AG10803 (cell line): ENCODE measurements at regions not wholly inside any gene's neighbourhood (a gene's known extent, or its start where the extent isn't known, plus 50 kb on each side); places are given as distances from the start of the nearest gene placed in this dataset.

Experiments
- DNase-seq: peaks from one replicate; pipeline ENCODE4 v3.0.0; 2010; ENCODE audit warnings: low read depth
- H3K4me3 ChIP-seq: 2 replicates; pipeline ENCODE4 v1.5.1; 2011; ENCODE audit warnings: mild to moderate bottlenecking, low read length, control low read depth
- TF ChIP-seq, protein P1 (sequence below): conservative IDR thresholded peaks from 2 replicates; pipeline ENCODE4 v1.5.1; 2011; ENCODE audit warnings: mild to moderate bottlenecking, low read length, control low read depth, inconsistent platforms

DNA sequence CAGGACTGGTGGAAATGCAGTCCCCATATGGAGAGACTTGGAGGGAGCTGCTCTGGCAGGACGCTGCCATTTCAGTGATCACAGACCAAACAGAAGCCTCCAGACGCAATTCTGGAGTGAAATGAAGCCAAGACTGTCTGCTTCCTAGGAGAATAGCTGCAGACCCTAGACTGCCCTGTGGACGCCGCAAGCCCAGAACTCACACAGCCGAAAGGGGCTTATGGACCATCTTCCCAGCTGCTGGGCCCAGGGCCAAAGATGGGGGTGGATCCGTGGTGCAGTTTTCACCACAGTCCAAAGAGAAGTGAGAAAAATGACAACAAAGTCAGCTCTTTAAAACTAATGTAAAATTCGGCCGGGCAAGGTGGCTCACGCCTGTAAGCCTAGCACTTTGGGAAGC is 165.7 kb downstream of the CBLN1 start:
- no peak for DNase-seq
- TF ChIP-seq, protein P1, sequence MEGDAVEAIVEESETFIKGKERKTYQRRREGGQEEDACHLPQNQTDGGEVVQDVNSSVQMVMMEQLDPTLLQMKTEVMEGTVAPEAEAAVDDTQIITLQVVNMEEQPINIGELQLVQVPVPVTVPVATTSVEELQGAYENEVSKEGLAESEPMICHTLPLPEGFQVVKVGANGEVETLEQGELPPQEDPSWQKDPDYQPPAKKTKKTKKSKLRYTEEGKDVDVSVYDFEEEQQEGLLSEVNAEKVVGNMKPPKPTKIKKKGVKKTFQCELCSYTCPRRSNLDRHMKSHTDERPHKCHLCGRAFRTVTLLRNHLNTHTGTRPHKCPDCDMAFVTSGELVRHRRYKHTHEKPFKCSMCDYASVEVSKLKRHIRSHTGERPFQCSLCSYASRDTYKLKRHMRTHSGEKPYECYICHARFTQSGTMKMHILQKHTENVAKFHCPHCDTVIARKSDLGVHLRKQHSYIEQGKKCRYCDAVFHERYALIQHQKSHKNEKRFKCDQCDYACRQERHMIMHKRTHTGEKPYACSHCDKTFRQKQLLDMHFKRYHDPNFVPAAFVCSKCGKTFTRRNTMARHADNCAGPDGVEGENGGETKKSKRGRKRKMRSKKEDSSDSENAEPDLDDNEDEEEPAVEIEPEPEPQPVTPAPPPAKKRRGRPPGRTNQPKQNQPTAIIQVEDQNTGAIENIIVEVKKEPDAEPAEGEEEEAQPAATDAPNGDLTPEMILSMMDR = no peak

DNA sequence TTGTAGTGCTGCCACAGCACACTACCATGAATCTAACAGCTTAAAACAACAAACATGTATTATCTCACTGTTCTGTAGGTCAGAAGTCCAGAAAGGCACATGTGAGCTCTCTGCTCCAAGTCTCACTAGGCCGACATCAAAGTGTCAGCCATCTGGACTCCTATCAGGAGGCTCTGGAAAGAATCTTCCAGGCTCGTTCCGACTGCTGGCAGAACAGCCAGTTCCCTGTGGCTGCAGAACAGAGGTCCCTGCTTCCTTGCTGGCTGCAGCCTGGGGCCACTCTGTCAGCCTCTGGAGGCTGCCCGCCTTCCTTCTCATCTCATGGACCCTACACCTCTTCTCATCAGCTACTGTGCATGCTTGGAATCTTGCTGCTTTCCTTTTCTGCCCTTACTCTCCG is 168.9 kb downstream of the CBLN1 start:
- no peak for DNase-seq
- no peak overlapping the region for H3K4me3 ChIP-seq
- TF ChIP-seq, protein P1 = no peak

More for the DNA sequence above, 165.7 kb downstream of the CBLN1 start:
- H3K4me3 ChIP-seq = no peak overlapping the region

DNA sequence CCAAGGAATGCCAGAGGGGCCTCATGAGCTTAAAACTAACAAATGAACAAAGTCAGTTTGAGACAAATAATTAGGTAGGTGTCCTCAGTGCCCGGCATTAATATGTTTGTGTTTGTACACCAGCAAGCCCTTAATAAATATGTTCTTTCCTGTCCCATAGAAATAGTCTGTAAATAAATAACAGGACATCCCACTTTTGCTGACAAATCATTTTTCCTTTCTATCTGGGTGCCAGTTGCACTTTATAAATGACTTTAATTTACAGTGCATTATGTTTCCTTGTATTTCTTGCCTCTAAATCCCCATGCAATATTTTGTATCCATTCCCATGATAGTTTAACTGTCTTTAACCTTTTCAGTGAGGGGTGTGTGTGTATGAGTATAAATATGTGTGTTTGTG is 170.3 kb downstream of the CBLN1 start:
- TF ChIP-seq, protein P1 = no peak
- no peak for DNase-seq

DNA sequence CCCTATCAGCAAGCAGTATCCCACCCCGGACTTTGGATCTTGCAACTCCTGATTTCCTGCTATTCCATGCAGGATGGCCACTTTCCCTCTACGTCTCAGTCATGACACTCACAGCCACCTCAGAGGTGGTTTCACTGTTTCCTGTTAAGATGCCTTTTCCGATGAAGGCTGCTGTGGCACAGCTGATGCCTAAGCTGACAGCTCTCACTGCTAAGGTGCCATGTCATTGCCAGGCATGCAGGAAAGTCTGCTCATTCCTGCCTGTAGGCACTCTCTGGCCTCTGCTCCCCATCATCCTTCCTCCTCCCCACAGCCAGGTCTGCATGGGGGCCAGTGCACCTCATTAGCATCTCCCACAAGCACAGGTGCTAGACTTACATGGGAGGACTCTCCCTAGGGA is 173.0 kb downstream of the CBLN1 start:
- H3K4me3 ChIP-seq = no peak overlapping the region
- TF ChIP-seq, protein P1 = no peak
- no peak for DNase-seq

More for the DNA sequence above, 170.3 kb downstream of the CBLN1 start:
- no peak overlapping the region for H3K4me3 ChIP-seq

DNA sequence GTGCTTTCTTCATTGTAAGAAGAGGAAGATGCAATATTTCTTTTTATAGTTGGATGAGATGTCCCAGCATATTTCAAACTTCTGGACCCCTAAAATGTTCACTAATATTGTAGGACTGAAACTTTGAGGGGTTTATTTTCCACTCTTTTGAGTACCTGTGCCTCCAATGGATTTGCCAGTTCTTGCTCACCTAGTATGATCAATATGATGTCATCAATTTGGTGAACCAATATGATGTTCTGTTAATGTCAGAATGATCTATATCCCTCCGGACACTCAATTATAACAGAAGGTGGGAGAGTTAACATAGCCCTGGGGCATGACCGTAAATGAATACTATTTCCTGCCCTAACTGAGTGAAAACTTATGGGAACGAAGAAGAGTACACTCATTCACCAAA is 178.3 kb downstream of the CBLN1 start:
- TF ChIP-seq, protein P1 = no peak
- H3K4me3 ChIP-seq = no peak overlapping the region
- DNase-seq = no peak

DNA sequence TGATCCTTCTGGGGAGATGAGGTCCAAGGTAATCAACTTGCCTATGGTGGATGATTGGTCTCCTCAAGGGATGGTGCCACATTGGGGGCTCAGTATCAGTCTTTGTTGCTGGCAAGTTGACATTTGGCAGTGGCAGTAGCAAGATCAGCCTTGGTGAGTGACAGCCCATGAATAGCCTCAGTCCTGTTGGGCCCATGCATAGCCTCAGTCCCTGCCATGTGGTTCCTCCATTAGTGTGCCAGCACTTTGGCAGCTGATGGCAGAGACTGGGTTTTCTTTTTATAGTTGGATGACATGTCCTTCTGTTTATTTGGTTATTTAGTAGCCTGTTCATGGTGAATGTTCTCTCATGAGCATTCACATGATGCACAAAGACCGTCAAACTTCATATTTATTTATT is 179.6 kb downstream of the CBLN1 start:
- H3K4me3 ChIP-seq = no peak overlapping the region
- TF ChIP-seq, protein P1 = no peak
- DNase-seq = no peak

DNA sequence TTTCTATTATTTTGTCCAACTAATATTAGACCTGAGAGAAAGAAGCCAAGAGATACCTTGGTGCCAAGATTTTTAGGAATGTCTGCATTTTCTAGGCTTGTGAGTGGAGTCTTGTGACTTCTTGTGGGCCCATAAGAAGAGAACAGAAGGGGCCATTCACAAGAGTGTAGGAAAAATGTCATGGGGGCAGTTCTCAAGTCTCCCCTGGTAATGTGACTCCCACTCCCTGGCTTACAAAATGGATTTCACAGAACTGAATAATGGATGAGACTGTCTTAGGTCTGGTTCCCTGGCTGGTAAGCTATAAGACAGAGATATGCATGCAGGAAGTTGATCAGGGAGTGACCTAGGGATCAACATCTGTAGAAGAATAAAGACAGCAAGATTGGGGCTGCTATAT is 181.3 kb downstream of the CBLN1 start:
- TF ChIP-seq, protein P1 = no peak
- no peak for DNase-seq
- H3K4me3 ChIP-seq = no peak overlapping the region
